ENCODE measurements at regions not wholly inside any gene's neighbourhood (a gene's known extent, or its start where the extent isn't known, plus 50 kb on each side); places are given as distances from the start of the nearest gene placed in this dataset.

DNA sequence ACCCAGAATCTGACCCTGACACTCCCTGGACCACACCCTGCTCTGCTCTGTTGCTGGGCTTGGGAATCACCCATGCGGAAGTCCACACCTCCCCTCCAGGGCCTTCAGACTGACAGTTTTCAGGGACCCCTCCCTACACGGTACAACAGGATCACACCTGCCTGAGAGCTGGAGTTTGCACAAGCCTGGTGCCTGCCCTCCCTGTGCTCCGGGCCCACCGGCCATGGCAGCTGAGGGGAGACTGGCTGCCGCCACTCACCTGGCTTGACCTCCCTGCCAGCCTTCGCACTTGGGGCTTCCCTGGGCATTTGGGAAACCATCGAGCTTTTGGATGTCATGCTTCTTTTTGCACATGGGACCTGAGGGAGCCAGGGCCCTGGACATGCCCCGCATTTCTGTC lies 95.9 kb upstream of the ANKRD34C start:
- Histone ChIP-seq H3K36me3 (ENCODE audit: insufficient read depth, low read length) (no peaks in the 10 kb centered on the region), H3K4me3 (ENCODE audit: low read length) (no peak overlapping the region), H3K27me3 (ENCODE audit: insufficient read depth, low read length) (no peaks in the 10 kb centered on the region), H3K4me1 (ENCODE audit: insufficient read depth, low read length) (no peaks in the 10 kb centered on the region), H3K27ac (ENCODE audit: low read depth, low read length) (no peak overlapping the region), H3K9ac (ENCODE audit: low read depth, low read length) (no peak overlapping the region), H3K9me3 (ENCODE audit: insufficient read depth, low read depth, low read length) (no peaks in the 10 kb centered on the region)
- WGBS = 94% methylated on average over 8 of the region's 8 CpGs

DNA sequence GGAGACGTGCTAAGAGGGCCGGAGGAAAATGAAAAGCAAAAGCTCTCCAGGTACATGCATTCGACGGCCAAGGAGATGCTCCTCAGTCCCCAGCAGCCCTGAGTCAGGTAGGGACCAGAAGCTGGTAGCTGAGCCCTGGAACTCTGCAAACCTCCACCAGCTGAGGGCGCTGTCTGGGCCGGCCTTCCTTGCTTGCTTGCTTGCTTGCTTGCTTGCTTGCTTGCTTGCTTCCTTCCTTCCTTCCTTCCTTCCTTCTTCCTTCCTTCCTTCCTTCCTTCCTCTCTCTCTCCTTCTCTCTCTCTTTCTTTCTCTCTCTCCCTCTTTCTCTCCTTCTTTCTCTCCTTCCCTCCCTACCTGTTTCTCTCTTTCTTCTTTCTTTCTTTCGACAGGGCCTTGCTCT lies 94.6 kb upstream of the RASGRF1 start:
- Histone ChIP-seq H3K9ac (ENCODE audit: low read depth, low read length) (no peak overlapping the region), H3K9me3 (ENCODE audit: insufficient read depth, low read depth, low read length) (no peaks in the 10 kb centered on the region), H3K4me3 (ENCODE audit: low read length) (no peak overlapping the region), H3K4me1 (ENCODE audit: insufficient read depth, low read length) (no peaks in the 10 kb centered on the region), H3K27me3 (ENCODE audit: insufficient read depth, low read length) (no peaks in the 10 kb centered on the region), H3K36me3 (ENCODE audit: insufficient read depth, low read length) (no peaks in the 10 kb centered on the region), H3K27ac (ENCODE audit: low read depth, low read length) (no peak overlapping the region)
- WGBS = 93% methylated on average over 7 of the region's 7 CpGs

DNA sequence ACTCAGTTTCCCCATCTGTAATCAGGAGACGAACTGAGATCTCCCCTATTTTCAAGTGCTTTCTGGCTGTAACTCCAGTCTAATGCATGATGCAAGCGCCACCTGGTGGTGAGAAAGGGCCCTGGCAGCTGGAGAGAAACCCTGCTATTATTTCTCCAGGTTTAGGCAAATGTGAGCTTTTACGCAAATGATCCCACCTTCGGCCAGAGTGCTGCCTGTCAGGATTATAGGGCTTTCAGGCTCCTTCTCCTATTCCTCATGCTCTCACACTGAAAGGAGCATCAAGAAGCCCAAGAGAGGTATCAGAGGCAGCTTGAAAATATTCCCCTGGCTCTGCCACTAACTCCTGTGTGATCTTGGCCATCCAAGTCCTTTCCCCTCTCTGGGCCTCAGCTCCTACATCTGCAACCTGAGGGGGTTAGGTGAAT lies 93.9 kb upstream of the RASGRF1 start:
- Histone ChIP-seq H3K9ac (ENCODE audit: low read depth, low read length) (no peak overlapping the region), H3K9me3 (ENCODE audit: insufficient read depth, low read depth, low read length) (no peaks in the 10 kb centered on the region), H3K36me3 (ENCODE audit: insufficient read depth, low read length) (no peaks in the 10 kb centered on the region), H3K4me1 (ENCODE audit: insufficient read depth, low read length) (peaks cover 2% of the 10 kb centered on the region; the same call in 1 of the 2 replicates), H3K4me3 (ENCODE audit: low read length) (no peak overlapping the region), H3K27ac (ENCODE audit: low read depth, low read length) (no peak overlapping the region), H3K27me3 (ENCODE audit: insufficient read depth, low read length) (no peaks in the 10 kb centered on the region)
- 16% methylated on average over 4 of the region's 4 CpGs for WGBS

DNA sequence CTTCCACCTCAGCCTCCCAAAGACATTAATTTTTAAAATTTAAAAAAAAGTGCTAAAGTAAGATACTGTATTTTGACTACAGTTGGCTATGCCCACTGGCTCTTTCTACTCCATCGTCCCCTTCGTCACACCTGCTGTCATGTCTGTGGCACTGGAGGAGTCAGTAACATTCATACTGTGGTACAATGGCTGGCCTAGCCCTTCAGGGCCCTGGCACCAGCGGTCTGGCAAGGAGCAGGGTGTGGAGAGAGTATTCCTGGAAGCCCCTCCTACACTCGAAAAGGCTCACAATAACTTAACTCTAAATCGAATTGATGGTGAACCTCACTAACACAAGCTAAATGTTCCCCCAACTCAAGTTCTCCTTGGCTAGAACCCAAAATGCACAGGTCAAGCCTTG lies 89.7 kb upstream of the RASGRF1 start:
- 97% methylated on average over 5 of the region's 5 CpGs for WGBS
- Histone ChIP-seq H3K9me3 (ENCODE audit: insufficient read depth, low read depth, low read length) (no peaks in the 10 kb centered on the region), H3K9ac (ENCODE audit: low read depth, low read length) (no peak overlapping the region), H3K4me3 (ENCODE audit: low read length) (no peak overlapping the region), H3K27ac (ENCODE audit: low read depth, low read length) (no peak overlapping the region), H3K27me3 (ENCODE audit: insufficient read depth, low read length) (no peaks in the 10 kb centered on the region), H3K36me3 (ENCODE audit: insufficient read depth, low read length) (no peaks in the 10 kb centered on the region), H3K4me1 (ENCODE audit: insufficient read depth, low read length) (peaks cover 14% of the 10 kb centered on the region; the same call in 1 of the 2 replicates)

DNA sequence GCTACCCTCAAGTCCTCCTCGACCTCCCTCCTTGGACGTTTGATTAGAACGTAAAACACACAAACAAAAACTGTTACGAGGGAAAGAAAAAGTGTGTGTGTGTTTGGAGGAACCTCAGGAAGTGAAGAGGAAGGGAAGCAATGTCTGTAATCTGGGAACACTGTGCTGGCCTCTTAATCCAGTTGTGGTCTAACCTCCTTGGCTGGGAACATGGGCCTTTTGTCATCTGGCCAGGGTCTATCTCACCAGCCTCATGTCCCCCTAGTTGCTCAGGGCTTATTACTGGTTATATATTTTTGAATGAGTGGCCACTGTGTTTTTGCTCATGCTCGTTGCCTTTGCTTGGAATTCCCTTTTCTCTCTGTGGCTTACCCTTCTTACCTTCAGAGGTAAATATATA lies 89.0 kb upstream of the RASGRF1 start:
- Histone ChIP-seq H3K9me3 (ENCODE audit: insufficient read depth, low read depth, low read length) (no peaks in the 10 kb centered on the region), H3K27ac (ENCODE audit: low read depth, low read length) (no peak overlapping the region), H3K4me3 (ENCODE audit: low read length) (no peak overlapping the region), H3K27me3 (ENCODE audit: insufficient read depth, low read length) (no peaks in the 10 kb centered on the region), H3K36me3 (ENCODE audit: insufficient read depth, low read length) (no peaks in the 10 kb centered on the region), H3K4me1 (ENCODE audit: insufficient read depth, low read length) (peaks cover 14% of the 10 kb centered on the region; the same call in 1 of the 2 replicates), H3K9ac (ENCODE audit: low read depth, low read length) (no peak overlapping the region)
- 90% methylated on average over 5 of the region's 5 CpGs for WGBS

DNA sequence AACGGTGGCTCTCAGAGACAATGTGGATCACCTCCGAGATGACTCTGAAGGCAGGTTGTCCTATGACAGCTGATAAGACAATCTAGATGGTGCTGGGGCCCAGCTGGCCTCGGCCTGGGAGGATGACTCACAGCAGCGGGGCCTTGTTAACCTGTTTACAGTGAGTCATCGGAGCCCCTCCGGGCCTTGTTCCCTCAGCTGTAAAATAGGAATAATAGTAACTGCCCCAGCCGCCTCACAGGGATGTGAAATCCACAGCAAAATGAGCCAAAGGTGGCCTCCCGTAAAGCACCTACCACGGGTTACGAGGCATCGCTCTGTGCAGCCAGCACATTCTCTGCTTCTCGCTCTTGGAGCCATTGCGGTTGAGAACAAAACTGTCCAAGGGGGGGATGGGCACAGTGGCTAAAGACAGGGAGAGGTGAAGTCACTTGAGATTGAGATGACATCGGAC lies 88.6 kb upstream of the RASGRF1 start:
- H3K9me3 ChIP-seq (ENCODE audit: insufficient read depth, low read depth, low read length) = no peaks in the 10 kb centered on the region
- 52% methylated on average over 14 of the region's 14 CpGs for WGBS
- no peaks in the 10 kb centered on the region for H3K27me3 ChIP-seq (ENCODE audit: insufficient read depth, low read length)
- H3K9ac ChIP-seq (ENCODE audit: low read depth, low read length) = no peak overlapping the region
- no peak overlapping the region for H3K4me3 ChIP-seq (ENCODE audit: low read length)
- H3K4me1 ChIP-seq (ENCODE audit: insufficient read depth, low read length) = peaks cover 14% of the 10 kb centered on the region; the same call in 1 of the 2 replicates
- no peak overlapping the region for H3K27ac ChIP-seq (ENCODE audit: low read depth, low read length)
- no peaks in the 10 kb centered on the region for H3K36me3 ChIP-seq (ENCODE audit: insufficient read depth, low read length)

DNA sequence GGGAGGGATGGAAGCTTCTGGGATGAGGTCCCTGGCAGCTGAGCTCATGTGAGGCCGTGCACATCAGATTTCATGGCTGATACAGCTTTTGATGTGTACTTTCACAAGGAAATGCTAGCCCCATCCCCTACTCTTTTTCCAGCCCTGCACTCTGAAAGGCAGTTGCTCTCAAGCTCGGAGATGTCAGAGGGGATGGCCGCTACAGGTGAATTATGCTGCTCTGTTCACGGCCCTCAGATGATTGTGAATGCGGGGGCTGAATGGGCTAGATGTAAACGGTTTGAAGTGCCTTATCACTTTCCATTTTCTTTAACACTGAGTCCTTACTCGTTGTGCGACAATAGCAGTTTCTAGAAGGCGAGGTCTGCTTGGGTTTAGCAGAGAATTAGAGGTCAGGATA lies 88.0 kb upstream of the RASGRF1 start:
- no peaks in the 10 kb centered on the region for H3K36me3 ChIP-seq (ENCODE audit: insufficient read depth, low read length)
- no peak overlapping the region for H3K27ac ChIP-seq (ENCODE audit: low read depth, low read length)
- H3K9ac ChIP-seq (ENCODE audit: low read depth, low read length) = no peak overlapping the region
- no peak overlapping the region for H3K4me3 ChIP-seq (ENCODE audit: low read length)
- 92% methylated on average over 9 of the region's 9 CpGs for WGBS
- no peaks in the 10 kb centered on the region for H3K9me3 ChIP-seq (ENCODE audit: insufficient read depth, low read depth, low read length)
- H3K27me3 ChIP-seq (ENCODE audit: insufficient read depth, low read length) = no peaks in the 10 kb centered on the region
- H3K4me1 ChIP-seq (ENCODE audit: insufficient read depth, low read length) = peaks cover 14% of the 10 kb centered on the region; the same call in 1 of the 2 replicates

DNA sequence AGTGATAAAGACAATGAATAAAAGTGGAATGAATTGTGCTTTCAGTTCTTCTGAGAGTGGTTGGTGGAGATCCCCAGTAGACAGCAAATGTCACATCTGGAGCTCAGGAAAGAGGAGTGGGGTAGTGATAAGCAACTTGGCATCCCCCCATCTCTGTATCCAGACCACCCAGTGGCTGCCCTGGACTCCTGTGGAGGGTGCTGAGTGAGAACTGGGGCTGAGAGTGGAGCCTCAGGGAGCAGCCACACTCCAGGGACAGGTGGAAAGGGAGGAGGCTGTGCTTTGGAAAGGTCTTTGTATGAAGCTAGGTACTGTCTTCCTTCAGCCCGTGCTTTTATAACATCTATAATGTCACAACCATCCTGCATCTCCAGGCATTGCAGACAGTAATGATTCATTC lies 85.6 kb upstream of the RASGRF1 start:
- H3K9ac ChIP-seq (ENCODE audit: low read depth, low read length) = no peak overlapping the region
- H3K36me3 ChIP-seq (ENCODE audit: insufficient read depth, low read length) = no peaks in the 10 kb centered on the region
- 92% methylated on average over 1 of the region's 1 CpG for WGBS

DNA sequence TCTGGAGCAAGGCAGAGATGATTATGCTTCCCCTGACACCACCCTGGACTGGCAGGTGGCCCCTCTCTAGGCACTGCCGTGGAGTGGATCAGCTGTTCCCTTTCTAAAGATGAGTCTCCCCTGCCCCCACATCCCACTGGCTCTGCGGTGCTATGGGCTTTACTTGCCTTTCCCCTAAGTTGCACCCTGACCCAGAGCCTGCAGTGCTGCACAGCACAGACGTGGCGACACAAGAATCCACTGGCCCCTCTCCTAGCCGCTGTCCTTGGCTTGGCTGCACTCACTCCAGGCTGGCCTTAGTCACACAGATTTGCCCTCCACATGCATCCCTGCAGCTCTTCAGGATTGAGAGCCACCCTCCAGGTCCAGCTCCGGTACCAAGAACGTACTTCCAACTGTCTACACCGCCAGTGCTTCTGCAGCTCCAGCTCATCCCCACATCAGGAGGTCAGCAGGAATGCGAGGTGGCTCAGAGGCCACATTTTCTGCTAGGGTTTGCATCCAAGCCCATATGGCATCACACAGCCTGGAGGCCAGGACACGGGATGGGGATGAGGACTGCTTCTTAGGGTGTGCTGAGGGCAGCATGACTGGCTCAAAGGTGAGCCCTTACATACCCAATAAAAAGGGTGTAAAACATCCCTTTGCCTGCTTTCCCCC lies 82.4 kb upstream of the RASGRF1 start:
- H3K36me3 ChIP-seq (ENCODE audit: insufficient read depth, low read length) = no peaks in the 10 kb centered on the region
- peaks cover 11% of the 10 kb centered on the region for H3K4me1 ChIP-seq (ENCODE audit: insufficient read depth, low read length)
- H3K9ac ChIP-seq (ENCODE audit: low read depth, low read length) = no peak overlapping the region
- H3K4me3 ChIP-seq (ENCODE audit: low read length) = no peak overlapping the region
- H3K9me3 ChIP-seq (ENCODE audit: insufficient read depth, low read depth, low read length) = no peaks in the 10 kb centered on the region
- 85% methylated on average over 10 of the region's 10 CpGs for WGBS
- H3K27me3 ChIP-seq (ENCODE audit: insufficient read depth, low read length) = no peaks in the 10 kb centered on the region
- H3K27ac ChIP-seq (ENCODE audit: low read depth, low read length) = no peak overlapping the region

More for the DNA sequence above, 85.6 kb upstream of the RASGRF1 start:
- Histone ChIP-seq H3K4me1 (ENCODE audit: insufficient read depth, low read length) (peaks cover 20% of the 10 kb centered on the region), H3K9me3 (ENCODE audit: insufficient read depth, low read depth, low read length) (no peaks in the 10 kb centered on the region), H3K4me3 (ENCODE audit: low read length) (no peak overlapping the region), H3K27ac (ENCODE audit: low read depth, low read length) (no peak overlapping the region), H3K27me3 (ENCODE audit: insufficient read depth, low read length) (no peaks in the 10 kb centered on the region)

DNA sequence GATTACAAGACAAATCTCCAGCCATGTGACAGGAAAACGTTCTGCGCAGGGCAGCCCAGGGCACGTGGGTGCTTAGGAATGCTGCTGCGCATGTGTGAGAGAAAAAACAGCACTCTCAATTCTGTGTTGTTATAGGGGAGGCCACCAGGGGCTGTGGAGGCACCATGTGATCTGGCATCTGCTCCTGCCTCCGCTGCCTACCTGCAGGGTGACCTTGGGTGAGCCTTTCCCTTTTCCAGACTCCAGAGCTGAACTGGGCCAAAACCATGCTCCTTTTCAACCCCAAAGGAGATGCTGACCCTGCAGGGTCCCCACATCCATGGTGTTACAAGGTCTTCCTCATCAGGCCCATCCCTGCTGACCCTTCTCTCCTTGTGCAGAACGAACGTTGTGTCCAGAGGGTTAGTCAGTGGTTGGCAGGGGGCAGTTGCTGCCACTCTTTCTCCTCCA lies 81.5 kb upstream of the RASGRF1 start:
- no peaks in the 10 kb centered on the region for H3K36me3 ChIP-seq (ENCODE audit: insufficient read depth, low read length)

DNA sequence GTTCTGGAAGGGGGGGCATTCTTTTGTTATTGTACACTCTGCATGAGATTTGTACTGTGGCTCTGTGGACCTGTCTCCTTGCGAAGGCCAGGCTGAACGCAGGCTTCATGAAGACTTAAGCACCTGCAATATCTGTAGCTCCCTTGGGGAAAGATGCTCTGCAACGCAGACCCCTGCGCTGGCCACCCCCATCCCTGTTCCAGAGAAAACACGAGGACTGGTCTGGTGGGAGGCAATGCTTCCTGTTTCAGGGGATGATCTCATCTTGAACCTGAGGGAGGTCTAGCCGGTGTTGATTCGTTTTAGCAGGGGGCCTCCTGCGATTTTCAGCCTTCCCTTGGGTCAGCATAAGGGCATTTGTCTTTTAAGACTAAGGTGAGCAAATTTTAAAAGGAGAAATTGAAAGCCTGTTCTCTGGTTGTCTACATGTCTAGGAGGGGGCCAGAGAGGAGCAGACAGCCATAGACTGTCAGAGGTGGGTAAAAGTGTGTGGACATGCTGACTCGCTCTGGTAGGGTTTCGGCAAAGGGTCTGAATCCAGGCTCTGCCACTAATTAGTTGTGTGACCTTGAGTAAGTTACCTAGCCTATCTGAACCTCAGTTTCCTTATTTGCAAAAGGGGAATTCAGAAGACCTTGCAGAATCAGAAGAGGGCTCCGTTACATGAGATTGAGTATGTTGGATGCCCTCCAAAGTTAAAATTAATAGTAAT lies 80.9 kb upstream of the RASGRF1 start:
- WGBS = 61% methylated on average over 11 of the region's 11 CpGs
- no peak overlapping the region for H3K4me3 ChIP-seq (ENCODE audit: low read length)
- H3K9ac ChIP-seq (ENCODE audit: low read depth, low read length) = no peak overlapping the region
- no peak overlapping the region for H3K27ac ChIP-seq (ENCODE audit: low read depth, low read length)
- no peaks in the 10 kb centered on the region for H3K36me3 ChIP-seq (ENCODE audit: insufficient read depth, low read length)
- H3K9me3 ChIP-seq (ENCODE audit: insufficient read depth, low read depth, low read length) = no peaks in the 10 kb centered on the region
- no peaks in the 10 kb centered on the region for H3K27me3 ChIP-seq (ENCODE audit: insufficient read depth, low read length)
- H3K4me1 ChIP-seq (ENCODE audit: insufficient read depth, low read length) = peaks cover 11% of the 10 kb centered on the region

More for the DNA sequence above, 81.5 kb upstream of the RASGRF1 start:
- H3K9ac ChIP-seq (ENCODE audit: low read depth, low read length) = no peak overlapping the region
- H3K9me3 ChIP-seq (ENCODE audit: insufficient read depth, low read depth, low read length) = no peaks in the 10 kb centered on the region
- no peak overlapping the region for H3K4me3 ChIP-seq (ENCODE audit: low read length)
- WGBS = 80% methylated on average over 7 of the region's 7 CpGs
- H3K27me3 ChIP-seq (ENCODE audit: insufficient read depth, low read length) = no peaks in the 10 kb centered on the region
- H3K27ac ChIP-seq (ENCODE audit: low read depth, low read length) = no peak overlapping the region
- peaks cover 11% of the 10 kb centered on the region for H3K4me1 ChIP-seq (ENCODE audit: insufficient read depth, low read length)
